Ishikawa (cell line): ENCODE measurements at regions not wholly inside any gene's neighbourhood (a gene's known extent, or its start where the extent isn't known, plus 50 kb on each side); places are given as distances from the start of the nearest gene placed in this dataset.
A peak's percentile ranks its signal among the peaks of the same experiment; 100 is the strongest.

Source experiments
- CEBPB ChIP-seq: IDR thresholded peaks from 2 replicates; pipeline ENCODE4 v1.6.1; 2012
- CREB1 ChIP-seq: IDR thresholded peaks from 2 replicates; pipeline ENCODE4 v1.6.1; 2012; ENCODE audit warnings: low read depth
- EGR1 ChIP-seq: IDR thresholded peaks from 2 replicates; pipeline ENCODE4 v1.6.1; 2012
- EP300 ChIP-seq: IDR thresholded peaks from 2 replicates; pipeline ENCODE4 v1.6.1; 2012; ENCODE audit warnings: borderline replicate concordance
- FOXM1 ChIP-seq: IDR thresholded peaks from 2 replicates; pipeline ENCODE4 v1.6.1; 2012; ENCODE audit warnings: low read depth, borderline replicate concordance
- NFIC ChIP-seq: IDR thresholded peaks from 2 replicates; pipeline ENCODE4 v1.6.1; 2012
- RAD21 ChIP-seq: IDR thresholded peaks from 2 replicates; pipeline ENCODE4 v1.6.1; 2012; ENCODE audit warnings: low read depth
- TAF1 ChIP-seq: IDR thresholded peaks from 2 replicates; pipeline ENCODE4 v1.6.1; 2012; ENCODE audit warnings: low read depth, mild to moderate bottlenecking
- TCF12 ChIP-seq: IDR thresholded peaks from 2 replicates; pipeline ENCODE4 v1.6.1; 2012; ENCODE audit warnings: low read depth
- TEAD4 ChIP-seq: IDR thresholded peaks from 2 replicates; pipeline ENCODE4 v1.6.1; 2012
- YY1 ChIP-seq: IDR thresholded peaks from 2 replicates; pipeline ENCODE4 v1.6.1; 2012; ENCODE audit warnings: low read depth
- ZBTB7A ChIP-seq: IDR thresholded peaks from 2 replicates; pipeline ENCODE4 v1.6.1; 2012; ENCODE audit warnings: low read depth
- TF ChIP-seq, protein P1 (sequence below): IDR thresholded peaks from 2 replicates; pipeline ENCODE4 v1.6.1; 2012
- TF ChIP-seq, protein P2 (sequence below): IDR thresholded peaks from 2 replicates; pipeline ENCODE4 v1.6.1; 2012
- TF ChIP-seq, protein P3 (sequence below): IDR thresholded peaks from 2 replicates; pipeline ENCODE4 v1.6.1; 2012; ENCODE audit warnings: low read depth, mild to moderate bottlenecking

DNA sequence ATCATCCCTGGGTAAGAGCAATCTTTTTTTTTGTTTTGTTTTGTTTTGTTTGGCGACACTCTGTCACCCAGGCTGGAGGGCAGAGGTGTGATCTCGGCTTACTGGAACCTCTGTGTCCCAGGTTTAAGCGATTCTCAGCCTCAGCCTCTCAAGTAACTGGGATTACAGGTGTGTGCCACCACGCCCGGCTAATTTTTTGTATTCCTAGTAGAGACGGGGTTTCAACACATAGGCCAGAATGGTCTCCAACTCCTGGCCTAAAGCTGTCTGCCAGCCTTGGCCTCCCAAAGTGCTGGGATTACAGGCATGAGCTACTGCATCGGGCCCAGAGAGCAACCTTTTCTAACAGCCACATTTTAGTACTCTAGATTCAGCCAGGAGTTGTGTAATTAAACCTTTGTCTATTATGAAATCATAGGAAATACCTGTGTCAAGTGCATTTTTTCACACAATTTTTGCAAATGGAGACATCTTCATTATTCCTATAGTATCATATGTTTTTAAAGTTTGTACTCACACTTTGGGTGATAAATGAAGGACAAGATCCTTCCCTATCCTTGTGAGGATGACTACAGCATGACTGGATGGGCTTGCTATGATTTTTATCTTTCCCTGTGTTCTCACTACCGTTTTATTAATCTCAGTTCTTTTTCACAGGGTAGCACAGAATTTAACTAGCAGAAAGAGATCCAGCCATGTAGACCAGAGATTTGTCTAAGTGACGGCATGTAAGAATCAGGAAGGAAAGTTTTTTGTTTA, 82.6 kb downstream of the OR2B2 start:
- TF ChIP-seq NFIC: no peak
- no peak for TF ChIP-seq EP300
- no peak for TF ChIP-seq TCF12
- TF ChIP-seq, protein P1, sequence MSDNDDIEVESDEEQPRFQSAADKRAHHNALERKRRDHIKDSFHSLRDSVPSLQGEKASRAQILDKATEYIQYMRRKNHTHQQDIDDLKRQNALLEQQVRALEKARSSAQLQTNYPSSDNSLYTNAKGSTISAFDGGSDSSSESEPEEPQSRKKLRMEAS: no peak
- no peak for TF ChIP-seq TAF1
- no peak for TF ChIP-seq ZBTB7A
- TF ChIP-seq CREB1: no peak
- TF ChIP-seq, protein P2, sequence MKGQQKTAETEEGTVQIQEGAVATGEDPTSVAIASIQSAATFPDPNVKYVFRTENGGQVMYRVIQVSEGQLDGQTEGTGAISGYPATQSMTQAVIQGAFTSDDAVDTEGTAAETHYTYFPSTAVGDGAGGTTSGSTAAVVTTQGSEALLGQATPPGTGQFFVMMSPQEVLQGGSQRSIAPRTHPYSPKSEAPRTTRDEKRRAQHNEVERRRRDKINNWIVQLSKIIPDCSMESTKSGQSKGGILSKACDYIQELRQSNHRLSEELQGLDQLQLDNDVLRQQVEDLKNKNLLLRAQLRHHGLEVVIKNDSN: no peak
- TF ChIP-seq TEAD4: no peak
- TF ChIP-seq EGR1: no peak
- TF ChIP-seq, protein P3, sequence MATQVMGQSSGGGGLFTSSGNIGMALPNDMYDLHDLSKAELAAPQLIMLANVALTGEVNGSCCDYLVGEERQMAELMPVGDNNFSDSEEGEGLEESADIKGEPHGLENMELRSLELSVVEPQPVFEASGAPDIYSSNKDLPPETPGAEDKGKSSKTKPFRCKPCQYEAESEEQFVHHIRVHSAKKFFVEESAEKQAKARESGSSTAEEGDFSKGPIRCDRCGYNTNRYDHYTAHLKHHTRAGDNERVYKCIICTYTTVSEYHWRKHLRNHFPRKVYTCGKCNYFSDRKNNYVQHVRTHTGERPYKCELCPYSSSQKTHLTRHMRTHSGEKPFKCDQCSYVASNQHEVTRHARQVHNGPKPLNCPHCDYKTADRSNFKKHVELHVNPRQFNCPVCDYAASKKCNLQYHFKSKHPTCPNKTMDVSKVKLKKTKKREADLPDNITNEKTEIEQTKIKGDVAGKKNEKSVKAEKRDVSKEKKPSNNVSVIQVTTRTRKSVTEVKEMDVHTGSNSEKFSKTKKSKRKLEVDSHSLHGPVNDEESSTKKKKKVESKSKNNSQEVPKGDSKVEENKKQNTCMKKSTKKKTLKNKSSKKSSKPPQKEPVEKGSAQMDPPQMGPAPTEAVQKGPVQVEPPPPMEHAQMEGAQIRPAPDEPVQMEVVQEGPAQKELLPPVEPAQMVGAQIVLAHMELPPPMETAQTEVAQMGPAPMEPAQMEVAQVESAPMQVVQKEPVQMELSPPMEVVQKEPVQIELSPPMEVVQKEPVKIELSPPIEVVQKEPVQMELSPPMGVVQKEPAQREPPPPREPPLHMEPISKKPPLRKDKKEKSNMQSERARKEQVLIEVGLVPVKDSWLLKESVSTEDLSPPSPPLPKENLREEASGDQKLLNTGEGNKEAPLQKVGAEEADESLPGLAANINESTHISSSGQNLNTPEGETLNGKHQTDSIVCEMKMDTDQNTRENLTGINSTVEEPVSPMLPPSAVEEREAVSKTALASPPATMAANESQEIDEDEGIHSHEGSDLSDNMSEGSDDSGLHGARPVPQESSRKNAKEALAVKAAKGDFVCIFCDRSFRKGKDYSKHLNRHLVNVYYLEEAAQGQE: no peak
- no peak for TF ChIP-seq CEBPB
- no peak for TF ChIP-seq FOXM1
- no peak for TF ChIP-seq YY1
- no peak for TF ChIP-seq RAD21

DNA sequence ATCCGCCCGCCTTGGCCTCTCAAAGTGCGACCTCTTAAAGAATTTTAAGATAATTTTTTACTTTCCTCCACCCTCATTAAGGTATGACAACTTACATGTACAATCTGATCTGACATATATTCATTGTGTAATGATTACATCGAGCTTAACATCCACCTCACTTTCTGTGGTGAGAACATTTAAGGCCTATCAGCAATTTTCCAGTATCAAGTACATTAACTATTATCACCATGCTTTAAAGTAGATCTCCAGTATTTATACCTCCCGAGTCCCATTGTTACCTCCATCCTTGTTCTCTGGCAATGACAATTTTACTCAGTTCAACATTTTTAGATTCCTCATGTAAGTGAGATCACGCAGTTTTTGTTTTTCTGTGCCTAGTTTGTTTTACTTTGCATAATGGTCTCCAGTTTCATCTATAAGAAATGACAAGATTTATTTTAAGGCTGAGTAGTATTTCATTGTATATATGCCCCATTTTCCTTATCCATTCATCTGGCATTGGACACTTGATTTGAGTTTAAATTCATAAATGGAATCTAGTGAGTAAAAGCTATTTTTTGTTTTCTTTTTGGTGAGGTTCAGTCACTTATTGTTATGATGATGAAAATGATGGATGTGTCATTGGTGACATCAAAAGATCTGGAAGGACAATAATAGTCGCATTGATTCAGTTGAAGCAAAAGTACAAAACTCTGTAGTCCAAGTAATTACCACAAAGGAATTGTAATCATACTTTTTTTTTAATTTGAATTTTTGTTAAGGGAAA, 87.0 kb downstream of the OR2B2 start:
- no peak for TF ChIP-seq EGR1

DNA sequence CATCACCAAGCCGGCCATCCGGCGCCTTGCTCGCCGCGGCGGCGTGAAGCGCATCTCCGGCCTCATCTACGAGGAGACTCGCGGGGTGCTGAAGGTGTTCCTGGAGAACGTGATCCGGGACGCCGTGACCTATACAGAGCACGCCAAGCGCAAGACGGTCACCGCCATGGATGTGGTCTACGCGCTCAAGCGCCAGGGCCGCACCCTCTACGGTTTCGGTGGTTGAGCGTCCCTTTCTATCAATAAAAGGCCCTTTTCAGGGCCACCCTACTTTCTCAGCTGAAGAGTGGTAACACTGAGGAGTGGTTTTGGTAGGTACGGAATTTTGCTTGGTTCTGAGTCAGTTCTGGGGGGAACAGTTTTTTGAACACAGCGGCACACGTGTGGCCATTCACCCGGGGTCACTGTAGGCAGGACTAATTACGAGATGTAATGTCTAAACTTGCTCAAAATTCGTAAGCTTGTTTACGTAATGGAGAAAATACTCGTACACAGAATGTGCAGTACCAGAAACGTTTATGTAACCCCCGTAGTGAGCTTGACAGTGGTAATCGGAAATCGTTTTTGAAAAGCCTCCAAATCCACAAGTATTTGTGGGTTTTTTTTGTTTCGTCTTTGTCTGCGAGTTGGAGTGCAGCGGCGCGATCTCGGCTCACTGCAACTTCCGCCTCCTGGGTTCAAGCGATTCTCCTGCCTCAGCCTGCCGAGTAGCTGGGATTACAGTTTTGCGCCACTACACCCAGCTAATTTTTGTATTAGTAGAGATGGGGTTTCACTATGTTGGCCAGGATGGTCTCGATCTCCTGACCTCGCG, 87.8 kb downstream of the OR2B2 start:
- 0 out of 2 replicates have a peak, but pooled peaks have one; percentile 20 for TF ChIP-seq FOXM1

DNA sequence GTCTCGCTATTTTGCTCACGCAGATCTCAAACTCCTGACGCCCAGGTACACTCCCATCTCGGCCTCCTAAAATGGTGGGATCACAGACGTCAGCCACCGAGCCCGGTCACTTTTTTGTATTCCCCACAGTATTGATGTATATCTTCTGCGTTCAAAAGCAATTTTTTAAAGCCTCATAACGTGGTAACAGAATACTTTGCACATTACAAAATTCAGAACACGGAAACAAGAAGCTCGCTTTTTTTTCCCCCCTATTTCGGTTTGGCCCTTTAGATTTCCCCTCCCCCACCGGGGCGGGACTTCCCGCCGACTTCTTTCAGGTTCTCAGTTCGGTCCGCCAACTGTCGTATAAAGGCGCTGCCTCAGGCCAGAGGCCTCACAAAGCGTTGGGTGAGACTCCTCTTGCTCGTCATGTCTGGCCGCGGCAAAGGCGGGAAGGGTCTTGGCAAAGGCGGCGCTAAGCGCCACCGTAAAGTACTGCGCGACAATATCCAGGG, 88.4 kb downstream of the OR2B2 start:
- TF ChIP-seq EP300: peak; percentile 51; the same call in 1 of the 2 replicates
- TF ChIP-seq TAF1: peak; percentile 48; the same call in 1 of the 2 replicates
- TF ChIP-seq TCF12: 0 out of 2 replicates have a peak, but pooled peaks have one; percentile 20

DNA sequence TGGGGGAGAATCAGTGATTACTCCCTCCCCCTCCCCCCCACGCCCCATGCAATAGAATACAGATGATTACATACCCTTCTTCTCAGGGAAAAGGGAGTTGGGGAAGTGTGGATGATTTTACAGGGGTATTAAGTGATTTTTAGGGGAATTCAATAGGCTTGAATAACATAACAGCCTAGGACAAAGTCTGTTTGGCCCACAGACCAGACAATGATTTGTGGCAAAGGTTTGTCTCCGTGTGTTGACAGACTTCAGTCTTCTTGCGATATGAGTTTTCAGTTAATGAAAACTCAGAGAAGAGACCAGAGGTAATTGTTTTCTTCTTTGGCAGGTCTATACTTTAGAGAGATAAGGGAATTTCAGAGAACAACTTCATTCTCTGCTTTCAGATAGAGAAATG, 95.3 kb downstream of the OR2B2 start:
- TF ChIP-seq TCF12 (no peak), CEBPB (no peak), EGR1 (no peak), FOXM1 (no peak), CREB1 (no peak), TEAD4 (no peak), TAF1 (no peak), RAD21 (no peak)
- TF ChIP-seq, protein P1: no peak
- TF ChIP-seq, protein P3: no peak

DNA sequence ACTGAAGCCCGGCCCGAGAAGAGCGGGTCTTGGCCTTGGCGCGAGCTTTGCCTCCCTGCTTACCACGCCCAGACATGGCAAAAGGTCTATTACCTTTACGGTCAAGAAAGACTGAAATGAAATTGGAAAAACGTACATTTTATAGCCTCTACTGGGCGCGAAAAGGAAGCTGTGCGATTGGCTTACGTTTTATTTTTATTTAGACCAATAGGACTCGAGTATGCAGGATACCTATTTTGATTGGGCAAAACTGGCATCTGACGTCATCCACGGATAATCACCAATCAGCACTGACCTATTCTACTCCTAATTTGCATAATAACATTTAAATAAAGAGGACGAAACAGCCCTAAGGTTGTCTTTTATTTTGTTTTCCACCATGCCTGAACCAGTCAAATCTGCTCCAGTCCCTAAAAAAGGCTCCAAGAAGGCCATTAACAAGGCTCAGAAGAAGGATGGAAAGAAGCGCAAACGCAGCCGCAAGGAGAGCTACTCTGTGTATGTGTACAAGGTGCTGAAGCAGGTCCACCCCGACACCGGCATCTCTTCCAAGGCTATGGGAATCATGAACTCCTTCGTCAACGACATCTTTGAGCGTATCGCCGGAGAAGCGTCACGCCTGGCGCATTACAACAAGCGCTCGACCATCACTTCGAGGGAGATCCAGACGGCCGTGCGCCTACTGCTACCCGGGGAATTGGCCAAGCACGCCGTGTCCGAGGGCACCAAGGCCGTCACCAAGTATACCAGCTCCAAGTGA, 97.4 kb downstream of the OR2B2 start:
- TF ChIP-seq EGR1 (no peak), RAD21 (no peak), ZBTB7A (no peak), TAF1 (no peak), TCF12 (no peak), FOXM1 (no peak), NFIC (no peak), EP300 (no peak), YY1 (no peak), TEAD4 (no peak), CEBPB (no peak), CREB1 (no peak)
- TF ChIP-seq, protein P1: no peak
- TF ChIP-seq, protein P3: no peak
- TF ChIP-seq, protein P2: no peak
